Mucosa of stomach (tissue), 1 donor: ENCODE measurements at regions not wholly inside any gene's neighbourhood (a gene's known extent, or its start where the extent isn't known, plus 50 kb on each side); places are given as distances from the start of the nearest gene placed in this dataset.

Source experiments
- H3K27me3 ChIP-seq: one replicate; pipeline ENCODE4 v1.7.0; 2013; ENCODE audit warnings: mild to moderate bottlenecking, low read length; ENCODE audit not compliant: control insufficient read depth, insufficient read depth
- H3K36me3 ChIP-seq: one replicate; pipeline ENCODE4 v1.7.0; 2013; ENCODE audit warnings: low read length; ENCODE audit not compliant: control insufficient read depth, insufficient read depth
- H3K4me1 ChIP-seq: one replicate; pipeline ENCODE4 v1.7.0; 2013; ENCODE audit warnings: mild to moderate bottlenecking, low read length; ENCODE audit not compliant: control insufficient read depth, insufficient read depth
- H3K4me3 ChIP-seq: one replicate; pipeline ENCODE4 v1.7.0; 2013; ENCODE audit warnings: low read length
- H3K9ac ChIP-seq: one replicate; pipeline ENCODE4 v1.7.0; 2013; ENCODE audit warnings: mild to moderate bottlenecking, low read length, moderate library complexity
- H3K9me3 ChIP-seq: one replicate; pipeline ENCODE4 v1.7.0; 2013; ENCODE audit warnings: mild to moderate bottlenecking, low read length, moderate library complexity; ENCODE audit not compliant: control insufficient read depth
- donor health status: Pancreatic carcinoma.

- Histone ChIP-seq H3K9ac (no peak overlapping the region), H3K4me3 (no peak overlapping the region), H3K9me3 (no peaks in the 10 kb centered on the region), H3K27me3 (peaks cover 21% of the 10 kb centered on the region), H3K36me3 (no peaks in the 10 kb centered on the region), H3K4me1 (peaks cover 30% of the 10 kb centered on the region)
Measured at GRCh38 chr1:201653233-201653632, 114.3 kb downstream of the NAV1 start.

- H3K4me1 ChIP-seq: peaks cover 28% of the 10 kb centered on the region
Measured at GRCh38 chr1:201653883-201654282, 115.0 kb downstream of the NAV1 start.

GRCh38 chr1:201655243-201655642, 116.3 kb downstream of the NAV1 start:
- H3K27me3 ChIP-seq: peaks cover 7% of the 10 kb centered on the region
- H3K4me3 ChIP-seq: no peak overlapping the region
- H3K4me1 ChIP-seq: peaks cover 17% of the 10 kb centered on the region
- no peak overlapping the region for H3K9ac ChIP-seq
- H3K9me3 ChIP-seq: no peaks in the 10 kb centered on the region
- H3K36me3 ChIP-seq: no peaks in the 10 kb centered on the region

More at GRCh38 chr1:201653883-201654282, 115.0 kb downstream of the NAV1 start:
- Histone ChIP-seq H3K9me3 (no peaks in the 10 kb centered on the region), H3K4me3 (no peak overlapping the region), H3K36me3 (no peaks in the 10 kb centered on the region), H3K27me3 (peaks cover 18% of the 10 kb centered on the region), H3K9ac (no peak overlapping the region)

DNA sequence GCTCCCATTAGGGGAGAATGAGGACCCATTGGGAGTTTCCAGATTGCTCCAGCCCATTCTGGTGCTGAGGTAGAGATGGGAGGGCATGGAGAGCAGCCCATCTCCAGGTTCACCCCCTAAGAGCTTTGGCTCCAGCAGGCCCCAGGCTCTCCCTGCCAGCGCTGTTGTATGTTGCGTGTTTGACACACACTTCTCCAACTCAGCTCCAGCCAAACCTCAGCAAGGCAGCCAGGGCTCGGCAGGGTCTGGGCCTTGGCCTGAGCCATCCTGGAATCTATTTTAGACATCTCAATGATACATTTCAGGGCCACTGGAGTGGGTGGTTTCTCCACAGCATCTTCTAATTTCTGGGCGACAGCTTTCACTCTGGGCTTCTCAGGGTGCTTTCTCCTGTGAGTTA, 117.0 kb downstream of the NAV1 start:
- H3K4me3 ChIP-seq: no peak overlapping the region
- no peaks in the 10 kb centered on the region for H3K36me3 ChIP-seq
- H3K9me3 ChIP-seq: no peaks in the 10 kb centered on the region
- H3K27me3 ChIP-seq: peaks cover 4% of the 10 kb centered on the region
- no peak overlapping the region for H3K9ac ChIP-seq
- peaks cover 11% of the 10 kb centered on the region for H3K4me1 ChIP-seq

GRCh38 chr1:201656311-201657032, 117.5 kb downstream of the NAV1 start:
- H3K4me1 ChIP-seq: peaks cover 10% of the 10 kb centered on the region
- H3K36me3 ChIP-seq: no peaks in the 10 kb centered on the region
- H3K27me3 ChIP-seq: peaks cover 1% of the 10 kb centered on the region
- no peak overlapping the region for H3K9ac ChIP-seq
- no peak overlapping the region for H3K4me3 ChIP-seq
- no peaks in the 10 kb centered on the region for H3K9me3 ChIP-seq

GRCh38 chr1:201659572-201659971, 120.6 kb downstream of the NAV1 start:
- no peaks in the 10 kb centered on the region for H3K36me3 ChIP-seq
- peaks cover 10% of the 10 kb centered on the region for H3K4me1 ChIP-seq
- H3K9ac ChIP-seq: no peak overlapping the region
- no peaks in the 10 kb centered on the region for H3K27me3 ChIP-seq
- H3K4me3 ChIP-seq: no peak overlapping the region
- H3K9me3 ChIP-seq: no peaks in the 10 kb centered on the region

GRCh38 chr1:201660931-201661822, 122.2 kb downstream of the NAV1 start:
- no peak overlapping the region for H3K4me3 ChIP-seq
- H3K4me1 ChIP-seq: peaks cover 8% of the 10 kb centered on the region
- no peaks in the 10 kb centered on the region for H3K27me3 ChIP-seq
- no peaks in the 10 kb centered on the region for H3K9me3 ChIP-seq
- no peaks in the 10 kb centered on the region for H3K36me3 ChIP-seq
- no peak overlapping the region for H3K9ac ChIP-seq

GRCh38 chr1:201661823-201662359, 123.0 kb downstream of the NAV1 start:
- H3K36me3 ChIP-seq: no peaks in the 10 kb centered on the region
- H3K4me1 ChIP-seq: peaks cover 1% of the 10 kb centered on the region
- no peaks in the 10 kb centered on the region for H3K27me3 ChIP-seq
- H3K9ac ChIP-seq: no peak overlapping the region
- no peaks in the 10 kb centered on the region for H3K9me3 ChIP-seq
- H3K4me3 ChIP-seq: no peak overlapping the region

- H3K4me3 ChIP-seq: no peak overlapping the region
- no peaks in the 10 kb centered on the region for H3K27me3 ChIP-seq
- H3K9me3 ChIP-seq: no peaks in the 10 kb centered on the region
- no peaks in the 10 kb centered on the region for H3K4me1 ChIP-seq
- H3K9ac ChIP-seq: no peak overlapping the region
- no peaks in the 10 kb centered on the region for H3K36me3 ChIP-seq
Measured at GRCh38 chr1:201662646-201663045, 123.7 kb downstream of the NAV1 start.

DNA sequence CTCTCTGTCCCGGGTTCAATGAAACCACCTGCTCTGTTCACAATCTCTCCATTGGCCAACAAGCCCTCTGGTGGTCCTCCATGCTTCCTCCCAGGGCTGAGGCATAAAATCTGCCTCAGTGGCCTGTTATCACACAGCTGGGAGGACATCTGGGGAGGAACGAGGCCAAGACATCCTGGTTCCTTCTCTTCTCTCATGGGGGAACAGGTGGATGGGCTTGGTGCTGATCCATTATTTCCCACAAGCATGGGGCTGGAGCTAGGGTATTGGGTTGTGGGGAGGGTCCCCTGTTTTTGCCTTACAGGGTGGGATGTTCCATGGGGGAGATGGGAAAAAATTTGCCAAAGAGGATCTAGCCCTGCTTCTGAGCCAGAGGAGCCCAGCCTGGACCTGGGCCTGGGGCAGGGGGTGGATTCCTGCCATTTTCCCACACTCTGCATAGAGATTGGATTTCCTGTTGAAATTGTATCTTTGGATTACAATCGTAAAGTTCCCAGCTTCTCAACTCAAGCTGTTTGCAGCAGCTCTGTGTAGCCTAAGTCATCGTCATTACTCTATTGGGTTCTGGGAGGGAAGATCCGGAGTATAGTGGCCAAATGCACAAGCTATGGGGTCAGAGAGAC, 124.7 kb downstream of the NAV1 start:
- Histone ChIP-seq H3K36me3 (no peaks in the 10 kb centered on the region), H3K9ac (no peak overlapping the region), H3K27me3 (no peaks in the 10 kb centered on the region), H3K9me3 (no peaks in the 10 kb centered on the region), H3K4me1 (no peaks in the 10 kb centered on the region), H3K4me3 (no peak overlapping the region)

DNA sequence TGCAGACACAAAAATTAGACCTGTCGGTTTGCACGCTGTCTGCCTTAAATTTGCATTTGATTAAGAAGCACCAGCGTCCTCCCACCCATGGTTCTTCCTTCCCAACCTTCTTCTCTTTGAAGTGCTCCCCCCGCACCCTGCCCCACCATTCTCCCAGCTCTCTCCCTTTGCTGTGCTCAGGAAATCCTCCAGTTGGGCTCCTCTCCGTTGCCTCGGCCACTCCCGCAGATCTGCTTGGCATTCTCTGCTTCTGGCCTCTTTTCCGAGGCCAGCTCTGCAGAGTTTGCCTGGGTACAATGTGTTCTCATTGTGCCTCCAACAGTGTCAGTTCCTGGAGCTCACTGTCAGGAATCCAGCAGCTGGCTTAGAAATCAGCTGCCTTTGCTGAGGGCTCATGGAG, 126.1 kb downstream of the NAV1 start:
- Histone ChIP-seq H3K4me1 (no peaks in the 10 kb centered on the region), H3K9me3 (no peaks in the 10 kb centered on the region), H3K36me3 (no peaks in the 10 kb centered on the region), H3K4me3 (no peak overlapping the region), H3K9ac (no peak overlapping the region), H3K27me3 (no peaks in the 10 kb centered on the region)

- no peaks in the 10 kb centered on the region for H3K36me3 ChIP-seq
Measured at GRCh38 chr1:201666102-201666501, 127.2 kb downstream of the NAV1 start.

More at GRCh38 chr1:201666102-201666501, 127.2 kb downstream of the NAV1 start:
- Histone ChIP-seq H3K4me3 (no peak overlapping the region), H3K4me1 (no peaks in the 10 kb centered on the region), H3K9me3 (no peaks in the 10 kb centered on the region), H3K27me3 (no peaks in the 10 kb centered on the region), H3K9ac (no peak overlapping the region)
